GM12878 (cell line): ENCODE measurements at regions not wholly inside any gene's neighbourhood (a gene's known extent, or its start where the extent isn't known, plus 50 kb on each side); places are given as distances from the start of the nearest gene placed in this dataset.
"Not testable (repeated sequence)": the region's sequence is repeated elsewhere in the genome, so short reads cannot be mapped to it uniquely, and the experiment has no call there.

Source experiments
- ATAC-seq: fragments of 200-7000 bp; cut with Tn5 transposase; 3 replicates; pipeline ENCODE4 v1.9.1; 2020; ENCODE audit warnings: mild to moderate bottlenecking, moderate library complexity
- BruUV-seq: library from RNA; stranded (reverse); fragments of 400-500 nt; replicated peaks from 2 replicates; lab custom pipeline; 2021; lab: Mats Ljungman, UMichigan
- CTCF ChIA-PET: fragments of 300-600 bp; sonication (Branson Sonifier 250); formaldehyde crosslinking; extraction: SDS; loops from one replicate; lab custom pipeline; 2021; ENCODE audit warnings: inconsistent platforms; lab: Yijun Ruan, JAX
- POLR2A ChIA-PET: fragments of 350-600 bp; formaldehyde crosslinking; extraction: SDS; loops from one replicate; lab custom pipeline; 2021; ENCODE audit warnings: inconsistent platforms; lab: Charles Lee
- RAD21 ChIA-PET: fragments of 300-600 bp; sonication (Branson Sonifier 250); formaldehyde crosslinking; loops from one replicate; lab custom pipeline; 2023; ENCODE audit warnings: antibody characterized with exemption; ENCODE audit not compliant: unreplicated experiment; lab: Charles Lee
- SMC1A ChIA-PET: fragments of 300-600 bp; sonication (Branson Sonifier 250); formaldehyde crosslinking; loops from one replicate; lab custom pipeline; 2023; ENCODE audit not compliant: unreplicated experiment, uncharacterized antibody; lab: Charles Lee
- DNase-seq: peaks from one replicate; pipeline ENCODE4 v3.0.0-alpha.2; 2011; ENCODE audit warnings: low read depth, low spot score
- FAIRE-seq: peaks from 3 replicates; lab custom pipeline; 2011; peaks lifted over from hg19 to GRCh38; lab: Jason Lieb, UNC
- H2AFZ ChIP-seq: 2 replicates; pipeline ENCODE4 v1.6.0; 2011; ENCODE audit warnings: low read depth, low read length, control low read depth; ENCODE audit not compliant: control insufficient read depth
- H3K27ac ChIP-seq: 2 replicates; pipeline ENCODE4 v1.5.1; 2011; ENCODE audit warnings: control low read depth; ENCODE audit not compliant: control insufficient read depth, insufficient read depth
- H3K27me3 ChIP-seq, 2 experiments: replicated peaks in 1 of 2; 2 replicates each; pipeline versions ENCODE4 v1.6.0 to v1.6.1; 2011; ENCODE audit warnings: low read length in 1 of 2; ENCODE audit not compliant: control insufficient read depth in 2 of 2, insufficient read depth in 2 of 2
- H3K36me3 ChIP-seq, 2 experiments: 2 replicates each; pipeline ENCODE4 v1.5.1; 2011; ENCODE audit warnings: low read length in 1 of 2; ENCODE audit not compliant: control insufficient read depth in 2 of 2, insufficient read depth in 2 of 2
- H3K4me1 ChIP-seq: 2 replicates; pipeline ENCODE4 v1.6.1; 2011; ENCODE audit warnings: mild to moderate bottlenecking, low read length, moderate library complexity, mixed read lengths; ENCODE audit not compliant: control insufficient read depth, insufficient read depth
- H3K4me2 ChIP-seq: 2 replicates; pipeline ENCODE4 v1.6.0; 2011; ENCODE audit warnings: control low read depth; ENCODE audit not compliant: control insufficient read depth, insufficient read depth
- H3K4me3 ChIP-seq: fragments of 200-600 bp; sonication (generic); 2 replicates; pipeline ENCODE4 v1.5.1; 2016
- H3K79me2 ChIP-seq: 2 replicates; pipeline ENCODE4 v1.6.0; 2011; ENCODE audit warnings: low read length; ENCODE audit not compliant: control insufficient read depth, insufficient read depth
- H3K9ac ChIP-seq: 2 replicates; pipeline ENCODE4 v1.8.0; 2011; ENCODE audit warnings: low read length, control low read depth, mixed read lengths; ENCODE audit not compliant: control insufficient read depth, insufficient read depth
- H3K9me3 ChIP-seq: replicated peaks from 3 replicates; pipeline ENCODE4 v1.5.1; 2011; ENCODE audit warnings: mild to moderate bottlenecking, low read length; ENCODE audit not compliant: control insufficient read depth, insufficient read depth
- H4K20me1 ChIP-seq: 2 replicates; pipeline ENCODE4 v1.6.0; 2011; ENCODE audit not compliant: control insufficient read depth, insufficient read depth
- MEF2B ChIP-seq: fragments of 450-650 bp; IDR thresholded peaks from 2 replicates; pipeline ENCODE4 v1.6.1; 2018; ENCODE audit warnings: mild to moderate bottlenecking, moderate library complexity; ENCODE audit not compliant: partially characterized antibody, poor library complexity, severe bottlenecking
- MLLT1 ChIP-seq: fragments of 450-650 bp; IDR thresholded peaks from 2 replicates; pipeline ENCODE4 v1.6.1; 2016; ENCODE audit warnings: mild to moderate bottlenecking
- ZNF687 ChIP-seq: fragments of 450-650 bp; IDR thresholded peaks from 2 replicates; pipeline ENCODE4 v1.6.1; 2017; ENCODE audit warnings: mild to moderate bottlenecking, moderate library complexity
- WGBS: methylation state at CpG from one replicate; pipeline ENCODE4 v1.1.6; 2016; ENCODE audit warnings: low lambda C conversion rate; ENCODE audit not compliant: insufficient replicate concordance, insufficient coverage; ENCODE audit errors: missing lambda C conversion rate; 5-methylcytosine and 5-hydroxymethylcytosine counted together
- in situ Hi-C: fragments of 300-500 bp; cut with MboI; formaldehyde crosslinking; loops from 9 replicates; pipeline ENCODE4 v1.14.3; 2018; ENCODE audit warnings: mixed read lengths
- intact Hi-C: fragments of 100-400 bp; cut with micrococcal nuclease; formaldehyde crosslinking; loops from one replicate; pipeline ENCODE4 v1.14.2; 2022; ENCODE audit not compliant: unreplicated experiment

GRCh38 chr9:41357918-41358404 lies 168.8 kb upstream of the ZNG1F start:
- H3K36me3 ChIP-seq, H3K27me3 ChIP-seq, POLR2A ChIA-PET: not testable (repeated sequence)
- Histone ChIP-seq H3K4me3 (peak overlapping the region; percentile 44), H3K4me2 (peak overlapping the region; percentile 82)
- TF ChIP-seq MLLT1 (peak; percentile 79), ZNF687 (peak; percentile 66), MEF2B (peak; percentile 77)
- TF ChIP-seq, all 136 proteins: peak for 3; not testable (repeated sequence) for 133
- RAD21 ChIA-PET, in situ Hi-C loops, ATAC-seq, H4K20me1 ChIP-seq, BruUV-seq, H3K79me2 ChIP-seq, SMC1A ChIA-PET, FAIRE-seq, CTCF ChIA-PET, H3K9me3 ChIP-seq, DNase-seq, H3K4me1 ChIP-seq, H3K27ac ChIP-seq, intact Hi-C loops: not testable (repeated sequence)
- H2AFZ ChIP-seq: 0 out of 2 replicates have a peak overlapping the region, but pooled peaks have one; percentile 7
- 37% methylated on average over 25 of the region's 31 CpGs for WGBS
- H3K9ac ChIP-seq: peak overlapping the region; percentile 44; the same call in 1 of the 2 replicates
